ENCODE measurements at regions not wholly inside any gene's neighbourhood (a gene's known extent, or its start where the extent isn't known, plus 50 kb on each side); places are given as distances from the start of the nearest gene placed in this dataset.
"Not testable (repeated sequence)": the region's sequence is repeated elsewhere in the genome, so short reads cannot be mapped to it uniquely, and the experiment has no call there.

- DNase-seq, result peak; percentile 93
Observed at GRCh38 chr1:230509281-230509977, 83.3 kb upstream of the PGBD5 start.

DNA sequence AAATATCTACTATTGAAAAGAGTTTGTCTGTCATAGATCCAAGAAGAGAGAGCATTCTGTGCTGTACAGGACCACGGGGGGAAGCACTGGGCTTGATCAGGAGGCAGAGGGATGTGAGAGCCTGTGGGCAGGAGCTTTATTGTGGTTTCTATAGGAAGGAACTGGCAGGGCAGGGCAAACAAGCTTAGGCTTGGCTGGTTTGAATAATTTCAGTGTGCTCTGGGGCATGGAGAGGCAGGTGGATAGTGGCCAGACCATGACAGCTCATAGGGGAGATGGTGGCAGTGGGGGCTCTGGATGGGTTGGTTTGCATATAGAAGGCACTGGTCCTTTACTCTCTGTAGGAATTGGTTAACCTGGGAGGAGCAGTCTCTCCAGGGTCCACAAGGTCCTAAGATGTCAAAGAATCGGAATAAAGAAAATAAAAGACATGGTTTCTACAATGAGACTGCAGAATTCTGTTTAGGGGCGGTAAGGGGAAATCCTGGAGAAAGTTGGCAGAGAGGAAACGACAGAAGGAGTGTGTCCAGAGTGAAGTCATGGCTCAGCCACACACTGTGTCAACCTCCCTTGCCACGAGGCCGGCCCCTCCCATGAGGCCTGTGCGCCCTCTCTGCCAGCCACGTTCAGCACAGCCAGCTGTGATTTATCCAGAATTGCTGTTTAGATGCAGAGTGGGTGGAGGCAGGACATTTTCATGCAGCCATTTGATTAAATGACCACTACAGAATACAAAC lies 81.7 kb upstream of the PGBD5 start:
- no peak for DNase-seq

- no peak for DNase-seq
Observed at GRCh38 chr1:230507236-230507635, 81.1 kb upstream of the PGBD5 start.

- DNase-seq, result no peak
Observed at GRCh38 chr1:230506451-230506850, 80.3 kb upstream of the PGBD5 start.

DNA sequence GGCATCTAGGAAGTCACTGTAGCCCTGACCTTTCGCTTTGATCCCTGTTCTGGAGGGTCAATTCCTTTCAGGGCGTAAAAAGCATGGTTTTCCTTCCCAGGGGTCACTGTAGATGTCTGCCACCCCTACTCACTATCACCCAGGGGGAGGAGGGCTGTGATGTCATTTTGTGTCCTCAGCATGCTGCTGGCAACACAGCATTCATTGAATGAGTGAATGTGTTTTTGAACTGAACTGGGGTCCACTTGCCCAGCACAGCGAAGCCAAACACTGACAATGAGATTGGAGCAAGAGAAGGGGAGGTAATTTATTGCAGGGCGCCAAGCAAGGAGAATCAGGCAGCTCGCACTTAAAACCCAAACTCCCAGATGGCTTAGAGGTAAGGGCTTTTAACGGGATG lies 78.2 kb upstream of the PGBD5 start:
- DNase-seq, result no peak

DNA sequence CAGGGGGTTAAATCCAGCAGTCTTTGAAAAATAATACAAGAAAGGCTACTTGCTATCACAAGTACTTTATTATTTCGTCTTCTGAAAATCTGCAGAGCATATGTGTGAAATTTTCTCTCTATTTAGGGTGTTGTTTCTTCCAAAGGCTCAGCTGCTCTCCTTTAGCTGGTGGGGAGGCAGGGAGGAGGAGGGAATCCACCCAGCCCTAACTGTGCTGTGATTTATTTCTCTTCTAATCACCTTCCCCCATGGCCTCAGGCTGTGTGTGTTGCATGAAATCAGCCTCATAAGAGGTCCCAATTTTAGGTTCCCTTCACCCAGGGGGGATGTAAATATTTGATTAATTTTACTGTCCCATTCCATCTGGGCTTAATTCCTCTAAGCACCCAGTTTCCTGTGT lies 77.6 kb upstream of the PGBD5 start:
- no peak for DNase-seq

- no peak for DNase-seq
Observed at GRCh38 chr1:230502996-230503395, 76.9 kb upstream of the PGBD5 start.

GRCh38 chr1:230502306-230502705 lies 76.2 kb upstream of the PGBD5 start:
- DNase-seq, result no peak

GRCh38 chr1:230501849-230502248 lies 75.7 kb upstream of the PGBD5 start:
- DNase-seq, result no peak

GRCh38 chr1:230501242-230501641 lies 75.1 kb upstream of the PGBD5 start:
- no peak for DNase-seq

DNA sequence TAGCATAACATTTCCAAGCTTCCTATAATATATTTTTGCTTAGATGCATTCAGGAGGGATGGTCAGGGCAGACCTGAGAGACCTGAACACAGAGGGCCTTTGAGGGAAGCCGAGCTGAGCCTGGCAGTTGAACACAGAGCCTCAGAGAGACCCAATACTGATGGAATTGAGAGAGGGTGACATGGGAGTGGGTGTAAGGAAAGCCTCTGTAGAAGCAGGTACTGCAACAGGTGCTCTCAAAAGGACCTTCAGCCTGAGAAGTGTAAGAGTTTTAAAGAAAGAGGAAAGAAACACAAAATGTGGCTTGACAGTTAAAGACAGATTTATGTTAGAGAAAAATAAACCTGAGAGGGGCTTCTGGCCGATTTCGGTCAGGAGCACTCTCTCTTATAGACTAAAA lies 73.9 kb upstream of the PGBD5 start:
- DNase-seq, result no peak

GRCh38 chr1:230499496-230499895 lies 73.4 kb upstream of the PGBD5 start:
- no peak for DNase-seq

GRCh38 chr1:230498704-230499103 lies 72.6 kb upstream of the PGBD5 start:
- DNase-seq, result no peak

DNA sequence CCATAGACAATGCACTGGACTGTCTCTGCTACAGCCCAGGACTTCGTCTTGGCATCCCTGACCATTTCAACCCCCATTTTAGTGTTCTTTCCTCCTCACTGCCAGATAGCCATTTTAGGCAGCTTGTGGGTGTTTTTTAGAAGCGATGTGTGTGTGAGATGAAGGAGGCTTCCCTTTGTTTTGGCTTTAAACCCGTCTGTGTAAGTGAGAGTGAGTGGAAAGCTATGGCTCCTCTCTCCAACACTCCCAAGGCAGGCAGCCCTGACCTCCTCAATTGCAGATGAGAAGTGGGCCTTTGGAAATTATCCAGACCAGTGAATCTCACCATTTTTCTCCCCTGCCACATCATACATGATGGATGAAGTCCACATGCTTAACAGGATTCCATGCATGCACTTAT lies 70.3 kb upstream of the PGBD5 start:
- no peak for DNase-seq

DNA sequence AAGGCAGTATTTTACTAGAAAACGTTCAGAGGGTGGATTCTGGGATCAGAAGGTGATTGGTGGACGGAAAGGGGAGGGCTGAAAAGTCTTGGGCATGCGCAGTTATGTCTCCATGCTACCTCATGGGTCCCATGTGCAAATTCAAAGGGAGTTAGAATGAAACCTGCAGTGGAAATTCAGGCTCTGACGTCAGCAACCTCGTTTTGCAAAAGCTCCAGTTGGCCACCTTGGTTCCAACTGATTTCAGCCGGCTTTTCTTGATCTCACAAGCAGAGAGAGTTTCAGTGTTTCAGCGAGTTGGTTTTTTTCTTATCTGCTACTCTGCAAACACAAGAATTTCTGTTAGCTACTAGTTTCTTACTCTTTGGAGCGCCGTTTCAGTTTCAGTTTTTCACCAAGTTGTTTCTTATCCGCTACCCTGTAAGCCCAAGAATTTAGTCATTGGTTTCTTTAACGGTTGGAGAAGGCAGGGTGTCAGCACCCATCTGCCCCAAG lies 69.8 kb upstream of the PGBD5 start:
- DNase-seq, result no peak

DNA sequence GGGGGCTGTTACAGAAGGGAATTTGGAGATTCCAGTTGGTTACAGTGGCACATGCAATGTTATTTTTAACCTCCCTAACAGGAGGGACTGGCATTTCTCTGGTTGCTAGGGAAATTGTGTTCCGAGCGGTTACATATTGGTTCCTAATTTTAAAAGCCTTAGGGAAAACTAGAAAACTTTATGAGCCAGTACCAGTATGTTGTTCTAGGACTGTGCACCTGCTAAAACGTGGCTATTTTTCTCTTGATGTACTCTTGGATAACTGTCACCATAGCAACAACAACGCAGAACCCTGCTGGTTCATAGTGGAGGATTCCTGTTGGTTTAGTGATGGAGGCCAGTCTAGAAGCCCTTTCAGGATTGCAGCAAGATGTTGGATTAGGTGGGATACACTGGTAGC lies 68.9 kb upstream of the PGBD5 start:
- DNase-seq, result no peak

DNA sequence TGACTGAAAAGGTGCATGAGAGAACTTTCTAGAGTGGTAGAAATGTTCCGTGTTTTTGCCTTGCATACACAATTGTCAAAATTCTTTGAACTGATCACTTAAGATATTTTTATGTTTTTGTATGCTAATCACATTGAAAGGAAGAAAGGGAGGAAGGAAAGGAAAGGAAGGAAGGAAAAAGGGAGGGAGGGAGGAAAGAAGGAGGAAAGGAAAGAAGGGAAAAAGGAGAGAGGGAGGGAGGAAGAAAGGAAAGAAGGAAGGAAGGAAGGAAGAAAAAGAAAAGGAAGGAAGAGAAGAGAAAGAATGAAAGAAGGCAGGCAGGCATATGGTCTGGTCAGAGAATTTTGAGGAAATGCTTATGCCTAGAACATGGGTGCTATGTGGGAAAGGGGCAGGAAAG lies 68.4 kb upstream of the PGBD5 start:
- DNase-seq, result no peak

DNA sequence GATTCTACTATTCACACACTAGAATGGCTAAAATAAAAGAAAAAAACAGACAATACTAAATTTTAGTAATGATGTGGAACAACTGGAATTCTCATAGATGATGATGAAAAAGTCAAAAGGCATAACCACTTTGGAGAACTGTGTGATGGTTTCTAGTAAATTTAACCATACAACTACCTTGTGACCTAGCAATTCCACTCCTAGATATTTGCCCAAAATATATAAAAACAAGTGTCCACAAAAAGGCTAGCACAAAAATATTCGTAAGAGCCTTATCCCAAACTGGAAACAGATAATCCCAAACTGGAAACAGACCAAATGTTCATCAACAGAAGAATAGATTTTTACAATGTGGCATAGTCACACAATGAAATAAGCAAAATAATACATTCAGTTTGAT lies 67.9 kb upstream of the PGBD5 start:
- DNase-seq, result no peak

GRCh38 chr1:230493264-230493663 lies 67.1 kb upstream of the PGBD5 start:
- no peak for DNase-seq

- DNase-seq, result no peak
Observed at GRCh38 chr1:230490436-230490835, 64.3 kb upstream of the PGBD5 start.

- no peak for DNase-seq
Observed at GRCh38 chr1:230487773-230488428, 61.8 kb upstream of the PGBD5 start.

DNA sequence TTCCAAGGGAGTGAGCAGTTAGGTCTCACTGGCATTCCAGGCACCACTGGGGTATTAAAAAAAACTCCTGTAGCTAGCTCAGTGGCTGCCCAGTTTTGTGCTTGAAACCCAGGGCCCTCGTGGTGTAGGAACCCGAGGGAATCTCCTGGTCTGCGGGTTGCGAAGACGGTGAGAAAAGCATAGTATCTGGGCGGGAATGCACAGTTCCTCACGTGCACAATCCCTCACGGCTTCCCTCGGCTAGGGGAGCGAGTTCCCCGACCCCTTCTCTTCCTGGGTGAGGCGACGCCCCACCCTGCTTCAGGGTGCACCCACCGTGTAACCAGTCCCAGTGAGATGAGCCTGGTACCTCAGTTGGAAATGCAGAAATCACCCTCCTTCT lies 50.5 kb upstream of the PGBD5 start:
- DNase-seq, result no peak

DNA sequence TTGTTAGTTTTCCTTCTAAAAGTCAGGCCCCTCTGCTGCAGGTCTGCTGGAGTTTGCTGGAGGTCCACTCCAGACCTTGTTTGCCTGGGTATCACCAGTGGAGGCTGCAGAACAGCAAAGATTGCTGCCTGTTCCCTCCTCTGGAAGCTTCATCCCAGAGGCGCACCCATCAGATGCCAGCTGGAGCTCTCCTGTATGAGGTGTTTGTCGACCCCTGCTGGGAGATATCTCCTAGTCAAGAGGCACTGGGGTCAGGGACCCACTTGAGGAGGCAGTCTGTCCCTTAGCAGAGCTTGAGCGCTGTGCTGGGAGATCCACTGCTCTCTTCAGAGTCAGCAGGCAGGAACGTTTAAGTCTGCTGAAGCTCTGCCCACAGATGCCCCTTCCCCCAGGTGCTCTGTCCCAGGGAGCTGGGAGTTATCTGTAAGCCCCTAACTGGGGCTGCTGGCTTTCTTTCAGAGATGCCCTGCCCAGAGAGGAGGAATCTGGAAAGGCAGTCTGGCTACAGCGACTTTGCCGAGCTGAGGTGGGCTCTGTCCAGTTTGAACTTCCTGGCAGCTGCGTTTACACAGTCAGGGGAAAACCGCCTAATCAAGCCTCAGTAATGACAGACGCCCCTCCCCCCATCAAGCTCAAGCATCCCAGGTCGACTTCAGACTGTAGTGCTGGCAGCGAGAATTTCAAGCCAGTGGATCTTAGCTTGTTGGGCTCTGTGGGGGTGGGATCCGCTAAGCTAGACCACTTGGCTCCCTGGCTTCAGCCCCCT lies 49.9 kb upstream of the PGBD5 start:
- DNase-seq, result not testable (repeated sequence)

Data from fibroblast of upper back skin (primary cell).